GM23338 (cell line): ENCODE measurements at regions not wholly inside any gene's neighbourhood (a gene's known extent, or its start where the extent isn't known, plus 50 kb on each side); places are given as distances from the start of the nearest gene placed in this dataset.

Source experiments
- ATAC-seq: fragments of 200-7000 bp; cut with Tn5 transposase; 3 replicates; pipeline ENCODE4 v1.9.1; 2020
- DNase-seq: peaks from one replicate; pipeline ENCODE4 v3.0.0-alpha.2; 2015; ENCODE audit warnings: low spot score
- H2AFZ ChIP-seq: fragments of 200-600 bp; sonication (generic); 2 replicates; pipeline ENCODE4 v1.8.0; 2016; ENCODE audit warnings: antibody characterized with exemption, mild to moderate bottlenecking, moderate library complexity
- H3F3A ChIP-seq: fragments of 200-600 bp; sonication (generic); replicated peaks from 2 replicates; pipeline ENCODE4 v1.8.0; 2017; ENCODE audit warnings: antibody characterized with exemption, mixed run types, low read depth
- H3K27ac ChIP-seq: fragments of 200-600 bp; sonication (generic); 2 replicates; pipeline ENCODE4 v1.6.1; 2016; ENCODE audit warnings: low read depth
- H3K27me3 ChIP-seq: fragments of 200-600 bp; sonication (generic); 2 replicates; pipeline ENCODE4 v1.8.0; 2016; ENCODE audit warnings: mild to moderate bottlenecking, mixed run types, moderate library complexity; ENCODE audit not compliant: insufficient read depth
- H3K36me3 ChIP-seq: fragments of 200-600 bp; sonication (generic); 2 replicates; pipeline ENCODE4 v1.8.0; 2016; ENCODE audit warnings: mild to moderate bottlenecking; ENCODE audit not compliant: insufficient read depth
- H3K4me1 ChIP-seq: fragments of 200-600 bp; sonication (generic); 2 replicates; pipeline ENCODE4 v1.8.0; 2016; ENCODE audit warnings: mild to moderate bottlenecking, moderate library complexity; ENCODE audit not compliant: insufficient read depth
- H3K4me2 ChIP-seq: fragments of 200-600 bp; sonication (generic); 2 replicates; pipeline ENCODE4 v1.7.1; 2017; ENCODE audit warnings: mixed run types
- H3K4me3 ChIP-seq: fragments of 200-600 bp; sonication (generic); 2 replicates; pipeline ENCODE4 v1.6.1; 2016; ENCODE audit warnings: mixed run types
- H3K79me2 ChIP-seq: fragments of 200-600 bp; sonication (generic); replicated peaks from 2 replicates; pipeline ENCODE4 v1.8.0; 2017; ENCODE audit warnings: mild to moderate bottlenecking; ENCODE audit not compliant: insufficient read depth
- H3K9me2 ChIP-seq: fragments of 200-600 bp; sonication (generic); 2 replicates; pipeline ENCODE4 v1.8.0; 2017; ENCODE audit not compliant: insufficient read depth
- H4K20me1 ChIP-seq: fragments of 200-600 bp; sonication (generic); replicated peaks from 2 replicates; pipeline ENCODE4 v1.8.0; 2017; ENCODE audit warnings: mild to moderate bottlenecking; ENCODE audit not compliant: insufficient read depth
- H3K27ac Mint-ChIP-seq: 2 replicates; pipeline ENCODE4 v1.8.0; 2020; ENCODE audit warnings: inconsistent platforms, mild to moderate bottlenecking, moderate library complexity, mixed read lengths
- H3K27me3 Mint-ChIP-seq: 3 replicates; pipeline ENCODE4 v1.8.0; 2022; ENCODE audit warnings: low read depth, mild to moderate bottlenecking, moderate library complexity, mixed read lengths, inconsistent platforms; ENCODE audit not compliant: insufficient read depth, poor library complexity
- H3K36me3 Mint-ChIP-seq: 3 replicates; pipeline ENCODE4 v1.8.0; 2021; ENCODE audit warnings: low read depth, mild to moderate bottlenecking, inconsistent platforms, moderate library complexity, mixed read lengths
- H3K4me1 Mint-ChIP-seq: 3 replicates; pipeline ENCODE4 v1.8.0; 2020; ENCODE audit warnings: mild to moderate bottlenecking, inconsistent platforms, mixed read lengths
- H3K4me3 Mint-ChIP-seq: 3 replicates; pipeline ENCODE4 v1.8.0; 2021; ENCODE audit warnings: moderate library complexity, mild to moderate bottlenecking, inconsistent platforms, mixed read lengths
- H3K9me3 Mint-ChIP-seq: 3 replicates; pipeline ENCODE4 v1.8.0; 2020; ENCODE audit warnings: moderate library complexity, mild to moderate bottlenecking, inconsistent platforms, mixed read lengths
- CREB1 ChIP-seq: fragments of 250-450 bp; sonication (Bioruptor Pico); IDR thresholded peaks from 2 replicates; pipeline ENCODE4 v1.5.0; 2020; ENCODE audit warnings: low read depth, mild to moderate bottlenecking, moderate library complexity
- EZH2 ChIP-seq: fragments of 200-600 bp; sonication (generic); IDR thresholded peaks from one replicate; pipeline ENCODE4 v1.8.0; 2017; ENCODE audit warnings: antibody characterized with exemption, mild to moderate bottlenecking, low read depth; ENCODE audit not compliant: unreplicated experiment
- EZH2phosphoT487 ChIP-seq: fragments of 200-600 bp; sonication (generic); IDR thresholded peaks from one replicate; pipeline ENCODE4 v1.8.1; 2018; ENCODE audit warnings: antibody characterized with exemption; ENCODE audit not compliant: unreplicated experiment
- JUNB ChIP-seq: IDR thresholded peaks from one replicate; pipeline ENCODE4 v1.6.1; 2016; ENCODE audit warnings: antibody characterized with exemption; ENCODE audit not compliant: unreplicated experiment
- POLR2AphosphoS5 ChIP-seq: IDR thresholded peaks from 2 replicates; pipeline ENCODE4 v1.6.1; 2016; ENCODE audit warnings: antibody characterized with exemption, low read depth
- ZNF114 ChIP-seq: fragments of 250-450 bp; sonication (Bioruptor Pico); IDR thresholded peaks from 2 replicates; pipeline ENCODE4 v1.5.0; 2020; ENCODE audit warnings: mild to moderate bottlenecking, moderate library complexity
- ZNF331 ChIP-seq: fragments of 250-450 bp; sonication (Bioruptor Pico); IDR thresholded peaks from 2 replicates; pipeline ENCODE4 v1.5.0; 2020; ENCODE audit warnings: low read depth, mild to moderate bottlenecking, moderate library complexity
- TF ChIP-seq, protein P1 (sequence below), 2 experiments: fragments of 200-600 bp in 1 of 2; sonication (generic) in 1 of 2; conservative IDR thresholded peaks; 2 replicates each; pipeline versions ENCODE4 v1.5.1 to v1.6.1; 2016 to 2017; ENCODE audit warnings: antibody characterized with exemption in 2 of 2, low read depth in 2 of 2, mild to moderate bottlenecking in 2 of 2, moderate library complexity in 1 of 2
- TF ChIP-seq, protein P2 (sequence below): IDR thresholded peaks from 2 replicates; pipeline ENCODE4 v1.6.1; 2016; ENCODE audit warnings: antibody characterized with exemption

GRCh38 chr17:77528516-77529327 is 388.0 kb downstream of the SEC14L1 start:
- Histone ChIP-seq H3K4me1 (peaks cover 4% of the 10 kb centered on the region; the same call in 1 of the 2 replicates), H3K27me3 (peaks cover 29% of the 10 kb centered on the region), H3K79me2 (no peaks in the 10 kb centered on the region), H3F3A (no peaks in the 10 kb centered on the region), H4K20me1 (no peaks in the 10 kb centered on the region), H3K9me2 (no peaks in the 10 kb centered on the region), H3K36me3 (no peaks in the 10 kb centered on the region), H2AFZ (peak overlapping the region; percentile 96), H3K4me2 (peak overlapping the region; percentile 86), H3K4me3 (peak overlapping the region; percentile 65), H3K27ac (no peak overlapping the region)
- Mint-ChIP-seq H3K4me1 (peaks cover 3% of the 10 kb centered on the region; the same call in 1 of the 3 replicates), H3K9me3 (peaks cover 35% of the 10 kb centered on the region), H3K4me3 (peak overlapping the region; percentile 70), H3K36me3 (peaks cover 22% of the 10 kb centered on the region), H3K27ac (no peak overlapping the region), H3K27me3 (peaks cover 26% of the 10 kb centered on the region)
- DNase-seq (peak; percentile 87), ATAC-seq (peak; percentile 93)
- TF ChIP-seq POLR2AphosphoS5, result peak; percentile 39; the same call in 1 of the 2 replicates
- TF ChIP-seq, protein P1, sequence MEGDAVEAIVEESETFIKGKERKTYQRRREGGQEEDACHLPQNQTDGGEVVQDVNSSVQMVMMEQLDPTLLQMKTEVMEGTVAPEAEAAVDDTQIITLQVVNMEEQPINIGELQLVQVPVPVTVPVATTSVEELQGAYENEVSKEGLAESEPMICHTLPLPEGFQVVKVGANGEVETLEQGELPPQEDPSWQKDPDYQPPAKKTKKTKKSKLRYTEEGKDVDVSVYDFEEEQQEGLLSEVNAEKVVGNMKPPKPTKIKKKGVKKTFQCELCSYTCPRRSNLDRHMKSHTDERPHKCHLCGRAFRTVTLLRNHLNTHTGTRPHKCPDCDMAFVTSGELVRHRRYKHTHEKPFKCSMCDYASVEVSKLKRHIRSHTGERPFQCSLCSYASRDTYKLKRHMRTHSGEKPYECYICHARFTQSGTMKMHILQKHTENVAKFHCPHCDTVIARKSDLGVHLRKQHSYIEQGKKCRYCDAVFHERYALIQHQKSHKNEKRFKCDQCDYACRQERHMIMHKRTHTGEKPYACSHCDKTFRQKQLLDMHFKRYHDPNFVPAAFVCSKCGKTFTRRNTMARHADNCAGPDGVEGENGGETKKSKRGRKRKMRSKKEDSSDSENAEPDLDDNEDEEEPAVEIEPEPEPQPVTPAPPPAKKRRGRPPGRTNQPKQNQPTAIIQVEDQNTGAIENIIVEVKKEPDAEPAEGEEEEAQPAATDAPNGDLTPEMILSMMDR (conservative IDR thresholded peaks at IDR 0.05; ENCODE audit: low read depth in 2 of 2), result peak; percentile 41 to 52
- no peak for TF ChIP-seq EZH2
- no peak for TF ChIP-seq EZH2phosphoT487
- no peak for TF ChIP-seq ZNF114

- Mint-ChIP-seq H3K36me3 (peaks cover 27% of the 10 kb centered on the region), H3K4me1 (peaks cover 3% of the 10 kb centered on the region; the same call in 1 of the 3 replicates), H3K9me3 (peaks cover 40% of the 10 kb centered on the region), H3K4me3 (peak overlapping the region; percentile 70), H3K27ac (no peak overlapping the region), H3K27me3 (peaks cover 27% of the 10 kb centered on the region)
- peak overlapping the region; percentile 86 for H3K4me2 ChIP-seq
- peak overlapping the region; percentile 96 for H2AFZ ChIP-seq
- ATAC-seq (peak; percentile 47), DNase-seq (no peak)
- no peaks in the 10 kb centered on the region for H3K9me2 ChIP-seq
- peaks cover 29% of the 10 kb centered on the region for H3K27me3 ChIP-seq
- peaks cover 4% of the 10 kb centered on the region; the same call in 1 of the 2 replicates for H3K4me1 ChIP-seq
- no peaks in the 10 kb centered on the region for H3K36me3 ChIP-seq
- peak overlapping the region; percentile 65 for H3K4me3 ChIP-seq
- H3K27ac ChIP-seq, result no peak overlapping the region
- no peaks in the 10 kb centered on the region for H3K79me2 ChIP-seq
- H4K20me1 ChIP-seq, result no peaks in the 10 kb centered on the region
- H3F3A ChIP-seq, result no peaks in the 10 kb centered on the region
- TF ChIP-seq EZH2 (no peak), ZNF114 (no peak), ZNF331 (CRISPR knock-in tag) (no peak), JUNB (no peak), CREB1 (CRISPR knock-in tag) (no peak)
- TF ChIP-seq, protein P2, sequence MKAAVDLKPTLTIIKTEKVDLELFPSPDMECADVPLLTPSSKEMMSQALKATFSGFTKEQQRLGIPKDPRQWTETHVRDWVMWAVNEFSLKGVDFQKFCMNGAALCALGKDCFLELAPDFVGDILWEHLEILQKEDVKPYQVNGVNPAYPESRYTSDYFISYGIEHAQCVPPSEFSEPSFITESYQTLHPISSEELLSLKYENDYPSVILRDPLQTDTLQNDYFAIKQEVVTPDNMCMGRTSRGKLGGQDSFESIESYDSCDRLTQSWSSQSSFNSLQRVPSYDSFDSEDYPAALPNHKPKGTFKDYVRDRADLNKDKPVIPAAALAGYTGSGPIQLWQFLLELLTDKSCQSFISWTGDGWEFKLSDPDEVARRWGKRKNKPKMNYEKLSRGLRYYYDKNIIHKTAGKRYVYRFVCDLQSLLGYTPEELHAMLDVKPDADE, result no peak
- TF ChIP-seq, protein P1 (conservative IDR thresholded peaks at IDR 0.05; ENCODE audit: low read depth in 2 of 2), result no peak
Observed at GRCh38 chr17:77529328-77529650, 388.5 kb downstream of the SEC14L1 start.
